GM10266 (cell line): ENCODE measurements at regions not wholly inside any gene's neighbourhood (a gene's known extent, or its start where the extent isn't known, plus 50 kb on each side); places are given as distances from the start of the nearest gene placed in this dataset.

Experiments
- DNase-seq: peaks from one replicate; pipeline ENCODE4 v3.0.0; 2012; ENCODE audit errors: extremely low spot score
- TF ChIP-seq, protein P1 (sequence below): IDR thresholded peaks from 2 replicates; pipeline ENCODE4 v1.5.1; 2012; ENCODE audit warnings: mild to moderate bottlenecking, low read depth; ENCODE audit not compliant: control insufficient read depth, insufficient read depth; ENCODE audit errors: missing control alignments

DNA sequence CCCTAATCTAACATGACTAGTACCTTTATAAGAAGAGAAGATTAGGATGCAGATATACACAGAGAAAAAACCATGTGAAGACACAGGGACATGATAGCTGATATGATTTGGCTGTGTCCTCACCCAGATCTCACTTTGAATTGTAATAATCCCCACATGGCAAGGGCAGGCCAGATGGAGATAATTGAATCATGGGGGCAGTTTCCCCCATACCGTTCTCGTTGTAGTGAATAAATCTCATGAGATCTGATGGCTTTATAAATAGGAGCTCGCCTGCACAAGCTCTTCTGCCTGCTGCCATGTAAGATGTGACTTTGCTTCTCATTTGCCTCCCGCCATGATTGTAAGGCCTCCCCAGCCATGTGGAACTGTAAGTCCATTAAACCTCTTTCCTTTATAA is 364.3 kb downstream of the FBXW7 start:
- no peak for DNase-seq
- TF ChIP-seq, protein P1, sequence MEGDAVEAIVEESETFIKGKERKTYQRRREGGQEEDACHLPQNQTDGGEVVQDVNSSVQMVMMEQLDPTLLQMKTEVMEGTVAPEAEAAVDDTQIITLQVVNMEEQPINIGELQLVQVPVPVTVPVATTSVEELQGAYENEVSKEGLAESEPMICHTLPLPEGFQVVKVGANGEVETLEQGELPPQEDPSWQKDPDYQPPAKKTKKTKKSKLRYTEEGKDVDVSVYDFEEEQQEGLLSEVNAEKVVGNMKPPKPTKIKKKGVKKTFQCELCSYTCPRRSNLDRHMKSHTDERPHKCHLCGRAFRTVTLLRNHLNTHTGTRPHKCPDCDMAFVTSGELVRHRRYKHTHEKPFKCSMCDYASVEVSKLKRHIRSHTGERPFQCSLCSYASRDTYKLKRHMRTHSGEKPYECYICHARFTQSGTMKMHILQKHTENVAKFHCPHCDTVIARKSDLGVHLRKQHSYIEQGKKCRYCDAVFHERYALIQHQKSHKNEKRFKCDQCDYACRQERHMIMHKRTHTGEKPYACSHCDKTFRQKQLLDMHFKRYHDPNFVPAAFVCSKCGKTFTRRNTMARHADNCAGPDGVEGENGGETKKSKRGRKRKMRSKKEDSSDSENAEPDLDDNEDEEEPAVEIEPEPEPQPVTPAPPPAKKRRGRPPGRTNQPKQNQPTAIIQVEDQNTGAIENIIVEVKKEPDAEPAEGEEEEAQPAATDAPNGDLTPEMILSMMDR, result no peak

DNA sequence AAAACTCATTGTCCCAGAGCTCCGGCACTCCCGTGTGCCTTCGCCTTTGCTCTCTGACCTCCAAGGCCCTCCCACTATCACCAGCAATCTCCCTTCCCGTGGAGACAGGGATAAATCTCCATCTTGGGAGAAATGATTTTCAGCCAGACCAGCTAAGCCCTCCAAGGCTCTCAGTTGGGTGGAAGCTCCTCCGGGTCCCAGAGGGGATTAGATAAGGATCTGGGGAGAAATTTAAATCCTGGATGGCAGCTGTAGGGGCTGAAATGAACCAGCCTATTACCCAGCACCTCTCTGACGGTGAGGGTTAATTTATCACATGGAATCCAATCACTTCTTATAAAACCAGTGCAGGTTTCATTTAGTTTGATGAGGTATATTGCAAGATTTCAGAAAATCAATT is 366.2 kb downstream of the FBXW7 start:
- no peak for DNase-seq
- TF ChIP-seq, protein P1, result no peak

DNA sequence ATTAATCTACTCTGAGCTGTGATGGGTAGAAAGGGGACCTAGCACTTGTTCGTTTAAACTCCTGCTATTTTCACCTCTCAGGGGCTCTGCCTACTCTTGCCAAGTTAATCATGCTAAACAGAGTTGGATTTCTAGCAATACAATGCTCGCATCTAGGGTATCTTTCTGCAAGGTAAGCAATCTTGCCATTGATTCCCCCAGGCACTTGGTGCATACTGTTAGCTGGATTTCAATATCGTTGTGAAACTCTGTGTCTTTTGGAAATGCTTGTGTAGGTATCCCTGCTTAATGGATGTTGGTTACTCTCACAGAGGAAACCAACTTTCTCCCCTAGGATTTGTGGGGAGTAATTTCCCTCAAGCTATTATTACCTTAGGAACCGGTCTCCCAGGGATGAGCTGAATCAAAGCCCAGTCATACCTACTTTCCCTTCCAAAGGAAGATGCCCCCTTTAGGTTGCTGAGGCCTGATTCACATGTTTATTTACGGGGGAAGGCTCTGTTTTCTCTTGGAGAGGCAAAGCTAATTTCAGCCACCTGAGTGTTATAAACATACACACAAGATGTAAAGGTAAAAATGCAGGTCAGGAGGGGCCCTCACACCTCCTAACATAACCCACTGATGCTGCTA is 366.8 kb downstream of the FBXW7 start:
- DNase-seq, result no peak
- TF ChIP-seq, protein P1, result no peak

DNA sequence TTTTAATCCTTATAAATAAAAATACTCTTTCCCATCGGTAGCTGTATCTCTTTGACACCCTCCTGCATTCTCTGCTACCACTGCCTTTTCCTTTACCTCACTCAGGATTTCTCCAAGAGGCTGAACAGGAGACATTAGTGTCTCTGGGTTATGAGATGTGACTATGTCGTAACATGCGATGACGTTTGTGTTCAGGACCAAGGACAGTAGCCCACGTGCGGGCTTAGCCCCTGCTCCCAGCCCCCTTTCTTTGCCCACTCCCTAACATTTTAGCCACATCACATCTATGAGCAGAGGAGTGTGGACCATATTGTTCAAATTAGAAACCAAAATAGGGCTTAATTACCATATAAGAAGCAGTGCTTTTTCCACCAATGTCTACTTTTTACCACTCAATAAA is 369.3 kb downstream of the FBXW7 start:
- TF ChIP-seq, protein P1, result no peak
- DNase-seq, result no peak

DNA sequence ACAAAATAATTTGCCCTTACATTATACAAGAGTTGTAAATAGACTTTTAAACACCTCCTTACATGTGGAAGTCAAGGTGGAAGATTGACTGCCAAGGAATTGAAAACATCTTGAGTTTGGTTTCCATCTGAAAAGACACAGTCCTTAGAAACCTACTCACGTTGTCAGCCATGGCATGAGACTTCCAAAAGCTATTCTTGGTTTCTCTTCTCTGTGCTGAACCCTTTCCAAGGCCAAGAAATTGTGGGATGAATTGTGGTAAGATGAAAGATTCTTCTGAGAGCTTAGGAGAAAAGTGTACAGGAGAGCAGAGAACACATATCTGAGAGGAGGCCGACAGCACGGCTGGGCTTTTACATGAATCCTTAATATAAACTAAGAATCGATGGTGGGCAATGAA is 370.0 kb downstream of the FBXW7 start:
- no peak for DNase-seq
- TF ChIP-seq, protein P1, result no peak

DNA sequence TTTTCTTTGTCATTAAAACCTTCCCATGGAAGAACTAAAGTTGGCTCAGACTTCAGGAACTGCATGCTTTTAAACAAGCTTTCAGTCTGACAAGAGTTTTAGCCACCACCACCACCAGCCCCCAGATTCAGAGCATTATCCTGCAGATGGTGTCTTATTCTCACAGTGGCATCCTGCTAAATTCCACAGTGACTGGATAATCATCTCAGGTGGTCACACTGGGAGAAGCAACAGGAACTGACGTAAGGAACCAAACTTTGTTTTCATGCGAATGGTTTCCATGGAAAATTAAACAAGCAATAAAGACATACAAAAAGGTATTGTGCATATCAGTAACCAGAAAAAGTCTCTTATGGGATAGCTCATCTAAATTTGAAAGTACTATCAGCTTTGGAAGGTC is 370.7 kb downstream of the FBXW7 start:
- TF ChIP-seq, protein P1, result no peak
- no peak for DNase-seq

DNA sequence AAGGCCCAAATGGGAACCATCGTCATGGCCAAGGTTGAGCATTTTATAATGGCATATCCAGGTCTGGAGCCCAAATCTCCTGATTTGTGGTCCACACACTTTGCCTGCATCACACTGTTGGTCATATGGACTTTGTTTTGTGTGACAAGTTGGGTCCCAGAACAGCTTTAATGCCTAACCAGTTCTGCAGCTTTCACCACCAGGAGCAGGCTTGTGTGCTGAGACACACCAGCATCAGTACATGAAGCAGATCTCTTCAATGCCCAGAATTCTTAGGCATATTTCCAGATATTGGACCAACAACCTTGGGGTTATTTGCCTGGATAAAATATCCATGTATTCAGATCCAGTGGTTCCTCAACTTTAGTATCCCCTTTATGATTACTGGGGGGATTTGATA is 371.3 kb downstream of the FBXW7 start:
- TF ChIP-seq, protein P1, result no peak
- no peak for DNase-seq
